ENCODE measurements at regions not wholly inside any gene's neighbourhood (a gene's known extent, or its start where the extent isn't known, plus 50 kb on each side); places are given as distances from the start of the nearest gene placed in this dataset.
"Not testable (repeated sequence)": the region's sequence is repeated elsewhere in the genome, so short reads cannot be mapped to it uniquely, and the experiment has no call there.

DNA sequence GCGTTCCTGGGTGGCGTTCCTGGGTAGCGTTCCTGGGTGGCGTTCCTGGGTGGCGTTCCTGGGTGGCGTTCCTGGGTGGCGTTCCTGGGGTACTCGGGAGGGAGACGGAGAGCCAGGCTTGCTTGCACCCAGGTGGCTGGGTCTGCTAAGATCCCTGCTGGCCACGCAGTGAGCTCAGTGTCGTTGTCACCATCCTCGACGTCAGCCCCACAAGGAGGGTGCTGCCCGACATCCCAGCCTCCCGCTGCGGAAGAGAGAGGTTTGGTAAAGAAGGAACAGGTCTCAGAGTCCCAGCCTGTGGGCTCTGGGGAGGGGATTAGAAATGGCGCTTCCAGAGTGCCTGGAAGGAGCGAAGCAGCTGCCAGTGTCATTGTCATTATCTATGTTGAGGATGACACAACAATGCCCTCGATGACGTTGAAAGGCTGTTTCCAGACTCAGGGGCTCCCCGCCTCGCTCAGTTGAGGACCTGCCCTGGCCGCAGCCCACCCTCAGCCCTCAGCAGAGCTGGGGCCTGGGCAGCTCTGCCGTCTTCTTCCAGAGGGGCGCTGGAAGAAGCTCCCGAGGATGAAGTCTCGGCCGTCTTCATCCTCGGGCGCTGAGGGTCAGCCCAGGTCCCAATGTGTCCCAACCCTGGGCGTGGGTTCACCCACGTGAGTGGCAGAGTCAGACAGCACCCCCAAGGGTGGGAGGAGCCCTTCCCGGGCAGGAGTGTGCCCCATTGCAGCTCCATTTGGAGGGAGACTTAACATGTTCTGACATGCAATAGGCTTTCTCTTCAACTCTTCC lies 328.8 kb downstream of the ADGRD1 start:
- Histone ChIP-seq H3K27ac (no peak overlapping the region), H3K36me3 (no peaks in the 10 kb centered on the region), H3K27me3 (no peaks in the 10 kb centered on the region), H3K4me1 (no peaks in the 10 kb centered on the region), H3K4me3 (no peak overlapping the region), H3K9me3 (no peaks in the 10 kb centered on the region)
- DNase-seq = peak in 2 of 3 donors; percentile 28 to 32
- TF ChIP-seq POLR2A (IDR thresholded peaks at IDR 0.05) = no peak
- TF ChIP-seq, protein P1, sequence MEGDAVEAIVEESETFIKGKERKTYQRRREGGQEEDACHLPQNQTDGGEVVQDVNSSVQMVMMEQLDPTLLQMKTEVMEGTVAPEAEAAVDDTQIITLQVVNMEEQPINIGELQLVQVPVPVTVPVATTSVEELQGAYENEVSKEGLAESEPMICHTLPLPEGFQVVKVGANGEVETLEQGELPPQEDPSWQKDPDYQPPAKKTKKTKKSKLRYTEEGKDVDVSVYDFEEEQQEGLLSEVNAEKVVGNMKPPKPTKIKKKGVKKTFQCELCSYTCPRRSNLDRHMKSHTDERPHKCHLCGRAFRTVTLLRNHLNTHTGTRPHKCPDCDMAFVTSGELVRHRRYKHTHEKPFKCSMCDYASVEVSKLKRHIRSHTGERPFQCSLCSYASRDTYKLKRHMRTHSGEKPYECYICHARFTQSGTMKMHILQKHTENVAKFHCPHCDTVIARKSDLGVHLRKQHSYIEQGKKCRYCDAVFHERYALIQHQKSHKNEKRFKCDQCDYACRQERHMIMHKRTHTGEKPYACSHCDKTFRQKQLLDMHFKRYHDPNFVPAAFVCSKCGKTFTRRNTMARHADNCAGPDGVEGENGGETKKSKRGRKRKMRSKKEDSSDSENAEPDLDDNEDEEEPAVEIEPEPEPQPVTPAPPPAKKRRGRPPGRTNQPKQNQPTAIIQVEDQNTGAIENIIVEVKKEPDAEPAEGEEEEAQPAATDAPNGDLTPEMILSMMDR (IDR thresholded peaks at IDR 0.05) = no peak

DNA sequence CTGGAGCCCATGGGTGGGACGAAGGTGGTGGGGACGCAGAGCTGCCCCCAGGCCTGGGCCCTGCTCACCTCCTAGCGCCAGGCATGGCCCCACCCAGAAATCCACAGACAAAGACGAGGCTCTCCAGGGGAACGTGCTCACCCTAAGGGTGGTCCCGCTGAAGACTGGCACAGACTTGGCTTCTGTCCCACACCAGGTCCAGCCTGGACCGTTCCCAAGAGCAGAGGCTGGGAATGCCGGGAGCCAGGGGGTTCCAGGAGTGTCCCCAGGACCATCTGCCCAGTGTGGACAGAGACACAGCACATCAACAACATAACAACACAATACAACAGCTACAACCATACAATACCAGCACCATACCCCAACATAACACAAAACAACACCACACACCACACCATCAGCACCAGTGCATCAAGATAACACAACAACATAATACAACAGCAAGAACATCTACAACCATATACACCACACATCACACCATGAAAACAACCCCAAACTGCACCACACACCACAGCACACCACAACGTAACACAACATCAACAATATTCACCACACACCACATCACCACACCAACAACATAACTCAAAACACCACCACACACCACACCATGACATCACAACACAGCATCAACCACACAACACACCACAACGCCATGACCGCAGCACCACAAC lies 329.6 kb downstream of the ADGRD1 start:
- TF ChIP-seq POLR2A (IDR thresholded peaks at IDR 0.05) = no peak
- TF ChIP-seq, protein P1 (IDR thresholded peaks at IDR 0.05) = no peak
- Histone ChIP-seq H3K27ac (no peak overlapping the region), H3K4me3 (no peak overlapping the region), H3K4me1 (no peaks in the 10 kb centered on the region), H3K9me3 (no peaks in the 10 kb centered on the region), H3K36me3 (no peaks in the 10 kb centered on the region), H3K27me3 (no peaks in the 10 kb centered on the region)
- DNase-seq = peak in 2 of 3 donors; percentile 2 to 31

DNA sequence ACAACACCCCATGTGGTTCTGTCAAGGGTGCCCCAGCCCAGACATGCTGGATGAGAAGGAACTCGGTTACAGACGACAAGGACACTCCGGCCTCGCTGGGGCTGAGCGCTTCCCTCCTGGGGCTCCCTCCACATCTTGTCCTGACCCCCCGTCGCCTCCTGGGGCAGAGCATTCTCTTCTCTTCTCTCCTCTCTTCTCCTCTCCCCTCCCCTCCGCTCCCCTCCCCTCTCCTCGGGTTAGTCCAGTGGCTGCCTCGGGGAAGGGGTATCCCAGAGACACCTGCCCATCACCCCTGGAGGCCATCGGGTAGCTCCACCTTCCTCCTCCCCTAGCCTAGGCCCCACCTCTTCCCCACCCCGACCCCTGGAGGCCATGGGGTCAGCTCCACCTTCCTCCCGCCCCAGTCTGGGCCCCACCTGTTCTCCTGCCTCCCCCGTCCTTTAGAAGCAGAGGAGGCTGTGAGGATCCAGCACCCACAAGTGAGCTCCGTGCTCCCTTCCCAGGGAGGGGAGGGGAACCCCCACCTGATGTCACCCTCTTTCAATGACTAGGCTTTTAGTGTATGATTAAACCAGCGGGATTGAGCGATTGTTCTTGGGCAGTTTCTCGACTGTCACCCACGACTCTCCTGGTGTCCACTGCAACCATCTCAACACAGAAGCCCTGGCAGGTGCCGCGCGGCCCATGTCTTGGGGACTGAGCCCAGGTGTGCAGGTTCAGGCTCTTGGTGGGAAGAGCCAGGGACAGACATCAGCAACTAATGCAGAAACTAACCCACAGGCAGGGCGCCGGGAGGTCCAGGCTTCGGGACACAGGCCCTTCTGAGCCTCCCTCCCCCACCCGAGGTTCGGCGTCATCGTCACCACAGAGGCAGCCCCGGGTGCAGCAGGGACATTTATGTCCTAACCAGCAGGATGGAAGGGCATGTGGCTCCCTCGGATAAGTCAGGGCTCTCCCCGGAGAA lies 330.4 kb downstream of the ADGRD1 start:
- not testable (repeated sequence) for H3K27ac ChIP-seq, H3K4me3 ChIP-seq, H3K36me3 ChIP-seq, H3K27me3 ChIP-seq, H3K9me3 ChIP-seq, H3K4me1 ChIP-seq
- peak in 2 of 3 donors; percentile 37 to 38 for DNase-seq

DNA sequence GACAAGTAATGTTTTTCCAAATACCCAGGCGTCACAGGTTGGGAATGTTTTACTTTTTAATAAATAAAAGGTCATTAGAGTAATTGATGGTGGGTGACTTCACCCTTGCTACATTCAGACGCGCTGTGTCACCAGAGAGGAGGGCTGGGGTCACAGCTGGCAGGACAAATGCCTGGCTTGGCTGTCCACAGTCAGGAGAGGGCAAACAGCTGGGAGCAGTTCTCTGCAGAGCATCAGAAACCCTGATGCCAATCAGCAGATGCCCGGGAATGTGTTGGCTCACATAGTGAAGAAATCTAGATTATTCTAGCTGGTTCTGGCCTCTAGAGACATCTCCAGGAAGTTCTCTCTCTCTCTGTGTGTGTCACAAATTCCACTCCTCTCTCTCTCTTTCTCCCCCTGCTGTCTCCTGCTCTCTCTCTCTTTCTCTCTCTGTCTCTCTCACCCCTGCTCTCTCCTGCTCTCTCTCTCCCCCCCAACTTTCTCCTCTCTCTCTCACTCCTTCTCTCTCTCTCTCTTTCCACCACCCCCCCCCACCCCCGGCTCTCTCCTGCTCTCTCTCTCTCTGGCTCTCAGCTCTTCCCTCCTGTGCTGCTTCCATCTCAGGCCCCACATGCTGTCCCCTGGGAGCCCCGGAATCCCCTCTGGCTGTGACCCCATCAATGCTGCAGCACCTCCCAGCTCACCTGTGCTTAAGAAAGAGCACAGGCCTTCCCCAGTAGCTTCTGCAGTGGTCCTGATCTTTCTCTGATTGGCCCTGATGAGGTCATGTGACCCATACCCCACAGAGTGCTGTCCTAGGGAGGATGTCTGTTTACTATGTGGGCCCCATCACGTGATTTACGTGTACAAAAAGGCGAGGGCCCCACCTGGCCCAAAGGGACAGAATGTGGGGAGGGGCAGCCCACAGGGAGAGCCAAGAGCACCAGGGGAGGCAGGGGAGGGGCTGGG lies 331.5 kb downstream of the ADGRD1 start:
- H3K27ac ChIP-seq, H3K4me1 ChIP-seq, H3K36me3 ChIP-seq, H3K9me3 ChIP-seq, H3K4me3 ChIP-seq, H3K27me3 ChIP-seq: not testable (repeated sequence)
- DNase-seq = peak in 2 of 3 donors; percentile 7 to 11

DNA sequence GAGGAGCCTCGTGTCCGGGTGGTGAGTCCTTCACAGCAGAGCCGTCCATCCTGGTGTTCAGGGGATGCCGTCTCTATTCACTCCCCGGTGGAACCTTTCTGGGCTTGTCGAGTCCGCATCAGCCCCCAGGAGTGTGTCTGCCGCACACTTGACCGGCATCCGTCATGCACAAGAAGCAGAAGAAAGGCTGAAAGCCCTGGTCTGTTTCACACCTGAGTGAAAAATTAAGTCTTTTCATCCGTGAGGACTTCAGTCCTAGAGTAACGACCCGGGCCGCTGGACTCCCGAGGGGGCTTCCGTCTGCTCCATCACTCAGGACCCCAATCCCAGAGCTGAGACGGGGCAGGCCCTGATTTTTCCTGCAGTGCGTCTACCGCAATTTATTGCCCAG lies 332.2 kb downstream of the ADGRD1 start:
- H3K9me3 ChIP-seq, H3K27ac ChIP-seq, H3K4me1 ChIP-seq, H3K27me3 ChIP-seq, H3K4me3 ChIP-seq, H3K36me3 ChIP-seq: not testable (repeated sequence)
- peak in 1 of 3 donors; percentile 15 for DNase-seq

DNA sequence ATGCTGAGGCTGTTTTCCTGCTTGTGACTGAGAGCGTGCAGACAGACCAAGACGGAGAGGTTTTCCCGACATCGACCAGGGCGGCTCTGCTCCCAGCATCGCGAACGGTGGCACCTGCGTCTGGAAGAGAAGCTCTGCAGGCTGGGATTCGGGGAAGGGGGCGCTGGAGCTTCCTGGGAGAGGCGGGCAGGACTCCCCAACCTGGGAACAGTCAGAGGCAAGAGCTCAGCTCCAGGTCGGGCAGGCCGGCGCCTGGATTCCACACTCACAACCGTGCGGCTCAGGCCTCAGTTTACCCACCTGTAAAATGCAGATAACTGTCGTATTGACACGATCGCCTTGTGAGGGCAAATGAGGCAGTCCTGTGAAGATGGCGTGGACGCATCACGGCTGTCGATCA lies 332.6 kb downstream of the ADGRD1 start:
- not testable (repeated sequence) for DNase-seq, H3K36me3 ChIP-seq, H3K4me1 ChIP-seq, H3K27me3 ChIP-seq, H3K9me3 ChIP-seq, H3K27ac ChIP-seq, H3K4me3 ChIP-seq
